ENCODE measurements at regions not wholly inside any gene's neighbourhood (a gene's known extent, or its start where the extent isn't known, plus 50 kb on each side); places are given as distances from the start of the nearest gene placed in this dataset.

DNA sequence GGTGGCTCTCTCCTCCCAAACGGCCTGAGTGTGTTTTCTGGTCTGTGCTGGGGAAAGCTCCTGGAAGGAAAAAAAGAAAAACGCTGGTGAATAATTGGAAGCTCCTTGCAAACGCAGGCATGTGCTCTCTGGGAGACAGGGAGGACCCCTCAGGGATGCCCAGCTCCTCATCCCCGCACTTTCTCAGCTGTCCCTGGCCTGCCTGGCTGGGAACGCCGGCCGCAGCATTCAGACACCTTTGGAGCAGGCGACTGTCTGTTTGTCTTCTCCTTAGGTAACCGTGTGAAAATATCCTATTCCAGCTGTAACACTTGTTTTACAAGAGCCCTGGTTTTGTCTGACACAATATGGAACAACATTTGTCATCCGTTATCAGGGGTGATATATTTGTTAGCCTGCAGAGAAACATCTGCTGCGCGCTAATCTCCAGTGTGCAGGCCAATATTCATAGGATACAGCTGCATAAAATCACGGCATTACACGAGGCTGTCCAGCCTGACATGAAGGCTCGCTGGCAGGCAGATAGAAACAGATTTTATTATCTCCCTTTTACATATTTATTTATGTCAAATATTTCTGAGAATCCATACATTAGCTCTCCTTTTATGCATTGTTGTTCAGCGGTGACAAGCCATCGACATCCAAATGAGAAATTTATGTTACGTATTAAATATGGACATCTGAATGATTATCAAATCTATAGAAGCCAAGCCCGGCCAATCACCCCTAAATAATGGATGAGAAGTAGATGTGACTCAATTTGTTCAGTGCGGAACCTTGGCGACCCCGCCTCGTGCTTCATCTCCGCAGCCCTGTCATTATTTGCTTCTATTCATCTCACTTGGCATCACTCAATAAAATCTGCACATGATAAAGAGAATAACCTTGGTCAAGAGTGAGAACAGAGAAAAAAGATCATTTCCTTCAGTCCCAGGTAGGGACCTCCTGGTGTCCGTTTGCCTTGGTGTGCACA is 675.1 kb upstream of the SALL3 start:
- no peak for DNase-seq

DNA sequence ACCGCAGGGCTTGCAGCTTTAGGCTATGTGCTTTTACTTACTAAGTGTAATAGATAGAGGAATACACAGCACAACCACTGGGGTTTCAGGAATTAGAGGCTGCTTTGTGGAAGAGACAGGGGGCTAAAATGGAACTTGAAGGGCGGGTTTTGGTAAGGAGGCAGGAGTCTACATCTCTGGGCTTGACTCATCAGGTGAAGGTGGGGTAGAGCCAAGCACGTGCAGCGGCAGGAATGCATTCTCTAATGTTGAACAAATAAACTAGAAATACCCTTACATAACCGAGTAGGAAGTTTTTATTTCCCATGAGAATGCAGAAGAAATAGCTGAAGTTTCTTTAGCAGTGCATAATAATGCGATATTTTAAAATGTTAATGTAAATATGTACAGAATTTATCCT is 673.8 kb upstream of the SALL3 start:
- no peak for DNase-seq

DNA sequence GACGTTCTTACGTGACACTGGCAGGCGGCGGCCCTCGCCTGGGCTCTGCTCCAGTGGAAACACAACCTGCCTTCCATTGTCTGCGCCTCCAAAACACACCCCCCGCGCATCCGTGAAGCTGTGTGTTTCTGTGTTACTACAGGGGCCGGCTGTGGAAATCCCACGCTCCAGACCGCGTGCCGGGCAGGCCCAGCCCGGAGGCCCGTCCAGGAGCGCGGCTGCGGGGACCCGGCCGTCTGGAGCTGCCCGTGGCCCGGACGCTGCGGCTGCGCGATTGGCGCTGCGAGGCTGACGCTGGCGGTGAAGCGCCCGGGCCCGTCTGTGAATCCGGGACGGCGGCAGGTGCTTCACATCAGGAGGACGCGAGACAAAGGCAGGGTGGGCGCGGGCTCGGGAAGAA is 670.3 kb upstream of the SALL3 start:
- no peak for DNase-seq

DNA sequence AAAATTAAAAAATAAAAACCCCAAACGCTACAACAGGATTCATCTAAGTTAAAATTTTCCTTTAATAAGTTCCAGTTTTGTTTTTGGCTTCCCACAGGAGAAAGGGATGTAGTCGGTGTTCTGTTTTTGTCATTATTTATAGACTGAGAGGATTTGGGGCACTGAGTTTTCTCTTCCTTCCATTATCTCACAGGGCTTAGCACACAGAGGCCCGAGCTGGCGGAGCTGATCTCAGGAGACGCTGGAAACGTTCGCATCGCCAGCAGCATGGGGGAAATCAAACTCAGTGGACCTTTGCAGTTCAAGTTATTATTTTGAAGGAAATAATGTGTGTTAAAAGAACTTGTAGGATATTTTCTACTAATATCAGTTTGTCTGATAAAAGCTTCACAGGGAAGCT is 669.7 kb upstream of the SALL3 start:
- no peak for DNase-seq

DNA sequence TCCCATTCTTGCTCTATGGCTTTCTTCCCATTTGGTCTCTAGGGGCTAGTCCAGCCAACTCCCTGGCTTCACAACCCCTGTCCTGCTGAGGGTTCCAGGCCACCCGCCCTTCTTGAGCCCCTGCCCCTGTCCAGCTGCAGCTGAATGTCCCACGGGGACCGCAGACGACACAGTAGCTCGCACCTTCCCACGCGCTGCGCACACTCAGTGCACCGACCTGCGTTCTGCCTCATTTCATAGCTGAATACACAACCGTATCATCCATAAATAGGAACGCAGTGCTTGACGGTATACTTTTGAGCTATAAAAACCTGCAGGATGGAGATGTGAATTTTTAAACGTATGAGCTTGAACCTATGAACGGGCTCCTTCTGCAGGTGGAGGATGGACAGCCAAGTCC is 660.4 kb upstream of the SALL3 start:
- DNase-seq, result no peak

DNA sequence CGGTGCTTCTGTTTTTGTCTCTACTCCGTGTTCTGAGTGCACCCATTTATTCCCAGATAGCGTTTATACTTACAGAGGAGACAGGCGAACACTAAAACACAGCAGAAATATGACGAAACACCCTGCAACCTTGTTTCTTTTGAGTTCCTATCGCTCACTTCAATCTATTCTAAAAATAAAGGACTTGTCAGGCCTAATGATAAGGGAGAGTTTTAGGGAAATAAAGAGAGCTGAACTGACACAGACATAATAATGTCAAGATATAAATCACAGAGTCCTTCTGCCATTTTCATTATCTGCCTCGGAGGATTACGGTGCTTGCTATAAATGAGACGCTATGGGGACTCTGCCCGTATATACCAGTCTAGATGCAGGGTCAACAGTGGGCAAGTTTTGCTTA is 659.7 kb upstream of the SALL3 start:
- DNase-seq, result no peak

DNA sequence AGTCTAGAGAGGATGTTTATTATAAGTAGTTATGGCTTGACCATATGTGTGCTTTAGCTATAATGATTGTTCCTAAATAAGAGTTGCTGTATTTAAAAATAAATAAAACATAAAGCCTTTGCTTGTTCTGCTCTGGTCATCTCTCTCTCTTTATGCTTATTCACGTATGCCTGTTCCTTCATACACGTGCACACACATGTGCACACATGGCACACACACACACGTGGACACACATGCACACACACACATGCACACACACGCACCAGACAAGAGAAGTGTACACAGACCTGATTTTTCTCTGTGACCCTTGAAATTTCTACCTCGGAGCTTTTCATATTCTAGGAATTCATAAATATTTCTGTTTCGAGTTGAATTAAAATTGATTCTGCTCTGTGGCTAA is 658.2 kb upstream of the SALL3 start:
- no peak for DNase-seq

DNA sequence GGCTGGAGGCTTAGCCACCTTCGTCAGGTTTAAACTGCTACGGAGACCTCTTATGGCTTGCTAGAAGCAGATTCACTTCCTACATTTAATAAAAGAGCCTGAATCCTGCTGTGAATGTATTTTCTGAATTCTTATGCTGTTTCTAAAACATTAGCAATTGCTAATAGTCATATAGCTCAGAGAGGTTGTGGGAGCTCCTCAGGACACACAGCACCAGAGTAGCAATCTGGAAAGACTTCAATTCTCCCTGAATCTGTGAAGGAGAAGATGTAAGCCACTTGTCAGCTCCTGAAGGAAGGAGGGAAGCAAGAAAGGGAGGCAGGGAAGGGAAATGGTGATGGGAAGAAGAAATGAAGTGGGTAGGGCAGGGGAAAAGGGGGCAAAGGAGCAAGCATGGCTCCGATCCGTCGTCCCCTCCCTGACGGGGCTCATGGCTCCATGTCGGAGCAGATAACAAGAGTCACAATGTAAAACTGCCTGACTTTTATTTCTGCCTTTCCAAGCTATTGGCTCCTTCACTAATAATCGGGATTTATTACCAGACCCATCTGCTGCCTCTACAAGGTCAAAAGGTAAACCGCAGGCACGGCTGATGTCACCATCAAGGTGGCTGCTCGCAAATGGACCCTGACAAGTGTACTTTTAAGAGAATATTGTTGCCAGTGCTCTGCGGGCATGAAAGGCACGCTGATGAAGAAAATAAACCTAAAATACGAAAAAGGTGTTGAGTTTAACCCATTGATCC is 656.0 kb upstream of the SALL3 start:
- DNase-seq, result no peak

DNA sequence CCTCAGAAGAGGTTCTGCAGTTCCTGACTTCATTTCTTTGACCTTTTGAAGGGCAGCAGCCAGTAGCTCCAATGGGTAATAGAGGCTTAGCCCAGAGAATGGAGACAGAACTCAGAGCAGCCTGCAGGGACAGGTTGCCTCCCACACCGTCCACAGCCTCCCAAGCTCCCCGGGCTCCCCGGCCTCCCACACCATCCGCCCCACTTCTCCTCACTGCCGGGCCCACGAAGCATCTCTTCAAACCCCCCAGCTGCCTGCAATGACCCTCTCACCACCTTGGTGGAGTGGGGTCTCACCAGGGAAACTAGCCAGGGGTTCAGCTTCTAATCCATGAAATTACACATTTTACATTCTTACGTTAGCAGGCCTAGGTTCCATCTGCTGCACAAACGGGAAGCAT is 652.0 kb upstream of the SALL3 start:
- DNase-seq, result no peak

DNA sequence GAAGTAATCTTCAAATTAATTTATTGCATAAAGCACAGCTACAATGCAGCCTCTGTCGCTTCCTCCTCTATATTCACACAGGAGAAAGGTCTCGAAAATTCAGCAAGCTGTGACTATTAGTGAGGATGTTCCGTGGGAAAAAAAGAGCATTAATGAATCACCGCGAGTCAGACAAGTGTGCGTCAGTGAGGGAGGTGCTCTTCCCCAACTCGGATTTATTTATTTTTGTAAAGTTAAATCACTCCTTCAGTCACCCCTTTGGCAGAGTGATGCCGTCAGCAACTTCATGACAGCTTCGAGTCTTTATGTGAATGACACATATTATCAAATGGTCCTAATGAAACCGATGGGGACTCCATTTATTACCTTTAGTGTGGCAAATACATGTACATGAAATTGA is 648.9 kb upstream of the SALL3 start:
- DNase-seq, result peak; percentile 47

DNA sequence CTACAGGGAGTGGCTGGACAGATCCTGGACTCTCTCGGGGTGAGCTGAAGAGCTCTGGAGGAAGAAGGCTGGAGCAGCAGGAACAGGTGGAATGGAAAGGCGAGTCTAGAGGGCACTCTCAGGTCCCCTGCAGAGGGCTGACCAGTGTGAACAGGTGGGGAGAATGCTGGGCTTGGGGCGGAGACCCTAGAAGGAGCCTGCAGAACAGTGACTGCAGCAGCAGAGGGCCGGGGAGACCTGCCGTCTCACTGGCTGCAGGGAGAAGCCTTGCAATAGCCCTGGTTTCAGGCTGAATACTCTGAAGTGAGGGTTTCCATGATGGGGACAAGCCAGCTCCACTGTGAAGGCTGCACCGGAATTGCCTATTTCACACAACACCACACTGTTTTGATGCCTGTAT is 626.7 kb upstream of the SALL3 start:
- no peak for DNase-seq

DNA sequence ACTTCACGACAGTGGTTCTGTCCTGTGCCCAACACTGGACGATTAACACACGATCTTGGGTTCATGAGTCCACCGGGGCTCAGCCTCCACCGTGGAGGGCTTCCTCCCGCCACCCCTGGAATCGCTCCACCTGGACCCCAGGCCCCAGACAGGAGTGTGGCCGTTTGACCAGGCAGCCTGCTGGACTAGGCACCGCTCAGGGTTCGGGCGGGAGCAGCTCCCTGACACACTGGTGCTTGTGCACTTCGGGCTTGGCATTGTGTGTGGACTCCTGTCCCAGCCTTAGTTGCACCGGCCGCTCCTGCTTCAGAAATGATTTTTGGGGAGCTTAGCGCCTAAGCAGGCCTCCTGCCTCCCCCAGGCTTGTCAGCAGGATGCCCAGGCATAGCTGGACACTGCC is 617.4 kb upstream of the SALL3 start:
- no peak for DNase-seq

DNA sequence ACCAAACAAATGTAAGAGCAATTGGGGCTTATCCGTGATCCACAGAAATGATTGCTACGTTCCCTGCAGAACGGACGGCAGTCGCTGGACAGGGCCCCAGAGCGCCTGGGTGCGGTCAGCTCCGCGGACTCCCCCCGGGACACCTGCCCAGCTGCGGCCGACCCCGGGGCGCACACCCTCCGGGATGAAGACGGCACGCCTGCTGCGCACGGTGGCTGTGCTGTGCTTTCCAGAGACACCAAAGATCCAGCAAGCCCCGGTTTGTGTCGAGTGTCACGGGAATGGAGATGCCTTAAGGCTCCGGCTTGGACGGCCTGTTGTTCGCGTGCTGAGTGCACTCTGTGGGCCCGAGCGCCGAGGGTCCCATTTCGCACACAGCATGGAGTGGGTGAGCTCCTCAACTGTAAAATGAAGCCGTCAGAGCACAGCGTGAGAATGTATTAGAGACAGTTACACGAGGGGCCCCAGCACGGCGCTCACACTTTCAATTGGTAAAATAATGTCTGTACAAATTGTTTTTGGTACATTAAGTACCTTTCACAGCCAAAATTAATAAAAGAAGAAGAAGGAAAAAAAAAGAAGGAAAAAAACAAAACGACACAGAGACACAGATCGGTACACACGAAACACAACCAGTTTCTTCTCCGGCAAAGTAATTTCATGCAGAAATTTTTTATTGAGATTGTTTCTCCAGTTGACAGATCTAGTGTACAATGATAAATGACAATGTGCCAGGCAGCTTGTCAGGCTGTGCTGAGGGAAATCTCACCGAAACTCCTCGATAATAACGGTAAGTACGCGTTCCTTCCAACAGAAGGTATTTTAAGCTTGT is 615.8 kb upstream of the SALL3 start:
- DNase-seq, result no peak

DNA sequence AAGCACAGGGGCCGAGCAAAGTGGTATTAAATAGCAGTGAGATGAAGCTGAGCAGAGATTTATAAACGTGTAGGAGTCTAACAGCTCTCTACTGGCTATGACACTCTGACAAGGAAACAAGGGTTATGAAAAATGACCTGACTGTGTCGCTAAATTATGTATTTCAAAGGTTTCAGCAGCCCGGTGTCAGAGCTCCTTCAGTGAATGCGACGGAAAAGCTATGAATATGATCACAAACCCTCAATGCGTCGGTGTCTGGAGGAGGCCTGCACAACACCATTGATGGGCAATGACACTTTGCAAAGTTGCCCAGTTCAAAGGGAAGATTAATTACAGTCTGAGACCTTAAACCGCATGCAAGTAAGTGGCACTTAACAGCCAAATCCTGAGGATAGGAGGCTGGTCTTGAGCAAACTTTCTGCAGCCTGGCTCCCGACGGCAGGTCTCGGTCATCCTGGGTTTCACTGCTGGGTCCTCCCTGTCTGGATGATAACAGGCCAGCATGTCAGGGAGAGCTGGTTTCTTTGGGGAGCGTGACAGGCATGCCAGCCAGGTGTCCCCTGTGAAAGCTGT is 615.1 kb upstream of the SALL3 start:
- no peak for DNase-seq

DNA sequence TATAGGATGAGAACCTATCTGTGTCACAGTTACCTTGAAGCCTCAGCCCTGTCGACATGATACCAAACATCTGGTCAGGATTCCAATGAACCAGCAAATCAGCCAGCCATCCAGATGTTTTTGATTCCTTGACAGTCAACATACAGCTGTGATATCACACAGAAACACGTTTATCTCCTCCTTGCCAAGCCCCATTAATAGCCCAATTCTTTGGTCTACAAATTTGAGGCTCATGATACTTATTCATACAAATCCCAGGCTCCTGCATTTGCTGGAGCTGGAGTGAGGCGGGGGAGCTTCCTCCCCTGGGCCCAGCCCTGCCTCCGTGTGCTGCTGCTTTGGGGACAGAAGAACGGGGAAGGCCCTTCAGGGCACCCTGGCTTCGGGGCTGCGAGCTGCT is 611.6 kb upstream of the SALL3 start:
- DNase-seq, result no peak

DNA sequence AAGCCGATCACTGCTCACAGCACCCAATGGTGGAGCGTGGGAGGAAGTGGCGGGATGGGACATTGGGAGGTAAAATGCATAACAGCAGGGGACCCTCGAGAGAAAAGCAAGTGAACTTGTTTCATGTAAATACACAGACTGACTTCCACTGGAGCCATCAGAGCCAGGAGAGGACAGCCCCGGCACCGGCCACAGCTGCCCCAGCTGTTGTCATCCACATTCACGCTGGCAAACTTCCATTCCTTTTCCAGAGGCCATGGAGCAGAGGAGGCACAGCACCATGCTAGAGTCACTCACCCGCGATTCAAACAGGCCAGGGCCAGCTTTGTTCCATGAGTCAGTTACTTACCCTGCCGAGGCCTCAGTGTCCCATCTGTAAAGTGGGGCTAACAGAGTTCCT is 610.9 kb upstream of the SALL3 start:
- no peak for DNase-seq

DNA sequence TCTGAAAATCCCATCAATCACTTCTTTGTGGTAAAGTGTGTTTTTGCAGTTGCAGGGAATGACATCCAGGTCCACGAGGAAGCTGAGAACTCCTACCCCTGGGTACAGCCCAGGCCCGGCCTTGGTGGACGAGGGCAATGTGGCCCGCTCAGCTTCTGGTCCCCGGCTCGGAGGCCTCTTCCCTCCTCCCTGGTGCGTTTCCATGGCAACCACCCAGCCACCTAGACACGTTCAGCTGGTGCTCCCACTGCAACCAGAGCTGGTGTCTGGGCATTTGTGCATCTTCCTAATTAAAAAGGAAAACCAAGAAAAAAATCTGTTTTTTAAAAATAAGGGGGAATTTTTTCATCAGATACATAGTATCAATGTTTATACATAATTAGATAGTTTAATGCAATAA is 603.6 kb upstream of the SALL3 start:
- no peak for DNase-seq

DNA sequence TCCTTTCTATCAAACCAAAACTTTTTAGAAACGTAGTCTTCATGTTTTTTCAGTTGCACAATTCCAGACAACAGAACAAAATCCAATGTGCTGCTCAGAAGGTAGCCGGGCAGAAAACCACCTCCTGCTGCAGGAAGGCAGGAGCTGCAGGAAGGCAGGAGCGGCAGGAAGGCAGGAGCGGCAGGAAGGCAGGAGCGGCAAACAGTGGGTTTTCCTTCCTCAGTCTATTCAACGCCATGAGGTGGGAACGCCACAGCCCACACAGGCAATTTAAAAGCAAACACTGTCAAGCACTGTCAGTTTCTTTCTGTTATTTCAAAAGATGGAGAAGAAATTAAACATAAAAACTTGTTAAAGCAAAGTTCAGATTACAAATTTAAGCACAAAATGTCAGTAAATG is 601.2 kb upstream of the SALL3 start:
- no peak for DNase-seq

DNA sequence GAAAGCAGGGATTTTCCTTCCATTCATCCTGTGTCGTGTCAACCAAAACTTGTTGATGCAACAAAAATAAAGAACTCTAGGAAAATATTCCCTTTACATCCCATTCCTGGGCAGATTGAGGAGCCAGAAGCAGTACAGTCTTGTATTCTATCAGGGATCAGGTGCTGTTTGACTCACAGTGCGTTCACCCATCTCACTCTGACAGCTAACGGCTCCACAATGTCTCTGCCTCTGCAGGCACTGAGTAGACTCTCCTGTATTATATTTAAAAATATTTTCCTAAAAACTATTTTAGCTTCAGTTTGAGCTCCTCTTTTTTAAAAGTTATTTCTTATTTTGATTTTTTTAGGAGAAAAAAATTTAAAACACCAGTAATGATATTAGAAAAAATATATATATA is 600.6 kb upstream of the SALL3 start:
- DNase-seq, result no peak

DNA sequence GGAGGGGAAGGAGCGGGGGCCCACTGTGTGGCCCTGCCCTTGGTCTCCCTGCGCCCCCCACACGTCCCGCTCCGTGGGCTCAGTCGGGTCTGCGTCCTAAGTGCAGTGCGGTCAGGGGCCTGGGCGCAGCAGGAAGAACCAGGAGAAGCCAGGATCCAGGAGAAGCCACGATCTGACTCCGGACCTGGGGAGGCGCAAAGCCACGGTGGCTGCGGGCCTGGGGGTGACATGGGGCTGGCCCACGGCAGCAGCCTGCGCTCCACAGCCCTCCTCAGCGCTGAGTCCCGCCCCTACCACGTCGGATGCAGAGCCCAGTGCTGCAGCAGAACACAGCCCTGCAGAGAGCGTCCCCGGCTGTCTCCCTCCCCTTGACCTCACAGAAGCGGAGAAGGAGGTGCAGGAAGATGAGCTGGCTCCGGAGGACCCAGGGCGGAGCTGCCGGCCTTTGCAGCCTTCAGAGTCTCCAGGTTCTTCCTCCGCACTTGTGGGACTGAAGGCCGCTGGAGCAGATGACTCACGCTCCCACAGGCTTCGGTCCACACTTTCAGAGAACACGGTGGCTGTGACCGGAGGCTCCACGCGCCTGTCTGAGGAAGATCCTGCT is 589.2 kb upstream of the SALL3 start:
- DNase-seq, result no peak

DNA sequence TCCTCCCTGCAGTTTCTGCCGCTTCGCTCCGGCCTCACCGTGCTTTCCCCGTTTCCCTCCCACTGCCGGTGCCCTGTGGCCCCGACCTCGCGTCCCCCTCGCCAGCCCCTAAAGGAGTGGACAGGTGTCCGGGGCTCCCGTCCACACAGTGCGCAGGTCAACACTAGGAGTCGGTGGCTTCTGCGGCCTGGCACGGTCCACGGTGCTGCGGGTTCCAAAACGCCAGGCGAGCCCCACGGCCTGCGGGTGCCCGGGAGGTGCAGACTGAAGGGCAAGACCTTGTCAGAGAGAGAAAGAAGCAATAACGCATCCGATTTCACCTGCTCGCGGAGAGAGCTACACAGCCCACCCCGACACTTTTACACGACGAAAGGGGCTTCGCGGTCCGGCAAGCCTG is 588.7 kb upstream of the SALL3 start:
- no peak for DNase-seq

DNA sequence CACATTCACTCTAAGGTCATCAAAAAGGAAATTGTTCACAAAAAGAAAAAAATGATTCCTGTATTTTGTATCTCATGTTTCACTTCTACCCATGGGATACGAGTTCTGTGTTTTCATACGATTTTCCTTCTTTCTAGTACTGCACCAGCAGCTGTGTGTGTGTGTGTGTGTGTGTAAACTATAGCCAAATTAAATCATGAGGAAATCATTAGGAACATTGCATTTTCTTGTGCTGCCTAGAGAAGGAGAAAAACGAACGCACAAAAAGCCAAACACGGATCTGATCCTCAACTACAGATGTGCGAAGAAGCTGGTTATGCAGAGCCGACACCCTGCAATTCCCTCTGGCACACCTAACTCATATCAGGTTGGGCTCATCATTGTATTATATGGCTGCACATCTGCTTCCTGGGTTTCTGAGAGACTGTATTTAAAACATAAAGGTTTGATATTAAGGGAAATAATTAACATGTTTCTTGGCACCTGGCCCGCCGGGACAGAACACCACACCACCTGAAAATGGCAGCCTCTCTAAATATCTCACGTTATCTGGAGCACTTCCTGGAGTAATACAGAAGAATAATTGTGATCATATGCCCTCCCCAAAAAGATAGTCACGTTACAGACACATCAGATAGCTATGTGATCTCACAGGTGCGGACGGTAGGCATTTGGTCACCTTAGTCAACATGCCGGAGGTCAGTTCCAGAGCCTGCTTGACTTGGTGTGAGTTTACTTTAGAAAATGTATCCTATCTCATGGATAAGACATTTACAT is 586.3 kb upstream of the SALL3 start:
- no peak for DNase-seq
